Caco-2 (cell line): ENCODE measurements at regions not wholly inside any gene's neighbourhood (a gene's known extent, or its start where the extent isn't known, plus 50 kb on each side); places are given as distances from the start of the nearest gene placed in this dataset.

ENCODE experiments used
- BruUV-seq: library from RNA; stranded (reverse); fragments of 400-500 nt; replicated peaks from 2 replicates; lab custom pipeline; 2021; lab: Mats Ljungman, UMichigan
- CTCF ChIA-PET: fragments of 300-600 bp; sonication (Branson Sonifier 250); formaldehyde crosslinking; loops from one replicate; lab custom pipeline; 2022; ENCODE audit warnings: antibody characterized with exemption; lab: Charles Lee
- POLR2A ChIA-PET: fragments of 300-600 bp; sonication (Branson Sonifier 250); formaldehyde crosslinking; loops from one replicate; lab custom pipeline; 2022; ENCODE audit warnings: antibody characterized with exemption; lab: Charles Lee
- DNase-seq, 2 experiments: peaks; one replicate each; pipeline versions ENCODE4 v3.0.0 to v3.0.0-alpha.2; 2020 to 2022
- H3K27me3 ChIP-seq: replicated peaks from 2 replicates; pipeline ENCODE4 v1.6.0; 2011; ENCODE audit warnings: low read length; ENCODE audit not compliant: control insufficient read depth, insufficient read depth
- H3K36me3 ChIP-seq: 2 replicates; pipeline ENCODE4 v1.5.1; 2011; ENCODE audit warnings: low read length; ENCODE audit not compliant: control insufficient read depth, insufficient read depth
- H3K4me1 ChIP-seq: fragments of 250-450 bp; sonication (Bioruptor Pico); 2 replicates; pipeline ENCODE4 v1.5.1; 2020; ENCODE audit warnings: mild to moderate bottlenecking
- H3K4me3 ChIP-seq: 2 replicates; pipeline ENCODE4 v1.5.1; 2011; ENCODE audit warnings: low read depth, mild to moderate bottlenecking, control low read depth, low read length
- H3K9me3 ChIP-seq: fragments of 250-450 bp; sonication (Bioruptor Pico); 2 replicates; pipeline ENCODE4 v1.5.1; 2020; ENCODE audit warnings: mild to moderate bottlenecking, moderate library complexity
- H3K27ac Mint-ChIP-seq: one replicate; pipeline ENCODE4 v1.8.0; 2022; ENCODE audit warnings: mixed read lengths; ENCODE audit not compliant: unreplicated experiment
- H3K27me3 Mint-ChIP-seq: one replicate; pipeline ENCODE4 v1.8.0; 2022; ENCODE audit warnings: mixed read lengths; ENCODE audit not compliant: insufficient read depth, unreplicated experiment
- H3K36me3 Mint-ChIP-seq: one replicate; pipeline ENCODE4 v1.8.0; 2022; ENCODE audit warnings: mild to moderate bottlenecking, mixed read lengths; ENCODE audit not compliant: insufficient read depth, unreplicated experiment
- H3K4me1 Mint-ChIP-seq: one replicate; pipeline ENCODE4 v1.8.0; 2022; ENCODE audit warnings: low read depth, mixed read lengths; ENCODE audit not compliant: unreplicated experiment
- H3K4me3 Mint-ChIP-seq: one replicate; pipeline ENCODE4 v1.8.0; 2022; ENCODE audit warnings: mild to moderate bottlenecking, moderate library complexity, mixed read lengths; ENCODE audit not compliant: unreplicated experiment
- H3K9me3 Mint-ChIP-seq: one replicate; pipeline ENCODE4 v1.8.0; 2022; ENCODE audit warnings: mixed read lengths; ENCODE audit not compliant: unreplicated experiment
- CTCF ChIP-seq, 2 experiments: fragments of 200-600 bp in 1 of 2; IDR thresholded peaks; 1 replicate in 1 of 2; 2 replicates in 1 of 2; pipeline versions ENCODE4 v1.5.1 to v1.8.0; 2011 to 2022; ENCODE audit warnings: antibody characterized with exemption in 1 of 2, control low read depth in 1 of 2, inconsistent platforms in 1 of 2, low read depth in 1 of 2, low read length in 1 of 2, mild to moderate bottlenecking in 1 of 2, moderate library complexity in 1 of 2; ENCODE audit not compliant: insufficient read depth in 1 of 2, severe bottlenecking in 1 of 2, unreplicated experiment in 1 of 2
- intact Hi-C: fragments of 100-400 bp; cut with micrococcal nuclease; formaldehyde crosslinking; loops from one replicate; pipeline ENCODE4 v1.10.0; 2022; ENCODE audit not compliant: unreplicated experiment

- POLR2A ChIA-PET = no interaction called here
These were observed 409.5 kb downstream of the SLC6A15 start for GRCh38 chr12:84502907-84503787.

GRCh38 chr12:84502180-84502860 lies 410.3 kb downstream of the SLC6A15 start:
- H3K36me3 Mint-ChIP-seq = no peaks in the 10 kb centered on the region
- intact Hi-C loops = loop anchor here (2.0 to 10.0 kb wide), 3 partner anchors 548 to 1498 kb away; no protein-coding TSS in a partner anchor
- Histone ChIP-seq H3K36me3 (no peaks in the 10 kb centered on the region), H3K4me1 (no peaks in the 10 kb centered on the region), H3K9me3 (no peaks in the 10 kb centered on the region), H3K27me3 (no peaks in the 10 kb centered on the region), H3K4me3 (no peak overlapping the region)
- ChIA-PET POLR2A (no interaction called here), CTCF (no interaction called here)
- no peaks in the 10 kb centered on the region for H3K4me1 Mint-ChIP-seq
- BruUV-seq = no TSS peak
- H3K4me3 Mint-ChIP-seq = no peak overlapping the region
- no peaks in the 10 kb centered on the region for H3K9me3 Mint-ChIP-seq
- no peak overlapping the region for H3K27ac Mint-ChIP-seq
- no peaks in the 10 kb centered on the region for H3K27me3 Mint-ChIP-seq
- no peak for DNase-seq
- TF ChIP-seq CTCF (IDR thresholded peaks at IDR 0.05; ENCODE audit: insufficient read depth in 1 of 2, low read depth in 1 of 2, low read length in 1 of 2, severe bottlenecking in 1 of 2, unreplicated experiment in 1 of 2) = no peak

More at GRCh38 chr12:84502907-84503787, 409.5 kb downstream of the SLC6A15 start:
- DNase-seq = peak; percentile 42 to 52
- BruUV-seq = no TSS peak
- Mint-ChIP-seq H3K27me3 (no peaks in the 10 kb centered on the region), H3K36me3 (no peaks in the 10 kb centered on the region), H3K27ac (no peak overlapping the region), H3K4me1 (no peaks in the 10 kb centered on the region), H3K9me3 (no peaks in the 10 kb centered on the region), H3K4me3 (no peak overlapping the region)
- Histone ChIP-seq H3K4me3 (no peak overlapping the region), H3K9me3 (no peaks in the 10 kb centered on the region), H3K4me1 (no peaks in the 10 kb centered on the region), H3K36me3 (no peaks in the 10 kb centered on the region), H3K27me3 (no peaks in the 10 kb centered on the region)
- CTCF ChIA-PET = no interaction called here
- intact Hi-C loops = loop anchor here (2.0 to 10.0 kb wide), 3 partner anchors 548 to 1498 kb away; no protein-coding TSS in a partner anchor
- TF ChIP-seq CTCF (IDR thresholded peaks at IDR 0.05; ENCODE audit: insufficient read depth in 1 of 2, low read depth in 1 of 2, low read length in 1 of 2, severe bottlenecking in 1 of 2, unreplicated experiment in 1 of 2) = peak; percentile 66 to 67

- DNase-seq = no peak
- H3K36me3 Mint-ChIP-seq = no peaks in the 10 kb centered on the region
- BruUV-seq = no TSS peak
- H3K9me3 Mint-ChIP-seq = no peaks in the 10 kb centered on the region
- POLR2A ChIA-PET = no interaction called here
- H3K27ac Mint-ChIP-seq = no peak overlapping the region
- no peaks in the 10 kb centered on the region for H3K27me3 Mint-ChIP-seq
- Histone ChIP-seq H3K4me1 (no peaks in the 10 kb centered on the region), H3K36me3 (no peaks in the 10 kb centered on the region), H3K4me3 (no peak overlapping the region), H3K9me3 (no peaks in the 10 kb centered on the region), H3K27me3 (no peaks in the 10 kb centered on the region)
- no peak for TF ChIP-seq CTCF (IDR thresholded peaks at IDR 0.05; ENCODE audit: insufficient read depth in 1 of 2, low read depth in 1 of 2, low read length in 1 of 2, severe bottlenecking in 1 of 2, unreplicated experiment in 1 of 2)
- intact Hi-C loops = no loop called here
- no peak overlapping the region for H3K4me3 Mint-ChIP-seq
- CTCF ChIA-PET = no interaction called here
- H3K4me1 Mint-ChIP-seq = no peaks in the 10 kb centered on the region
These were observed 414.8 kb downstream of the SLC6A15 start for GRCh38 chr12:84497819-84498218.
